H1 (cell line): ENCODE measurements at regions not wholly inside any gene's neighbourhood (a gene's known extent, or its start where the extent isn't known, plus 50 kb on each side); places are given as distances from the start of the nearest gene placed in this dataset.

Source experiments
- SAP30 ChIP-seq: fragments of 300-600 bp; sonication (generic); IDR thresholded peaks from 2 replicates; pipeline ENCODE4 v1.7.1; 2012; ENCODE audit warnings: low read length, moderate library complexity, mild to moderate bottlenecking, inconsistent platforms; ENCODE audit not compliant: insufficient read depth, insufficient replicate concordance

GRCh38 chr3:59433546-59433945 lies 383.7 kb upstream of the CFAP20DC start (continued):
- no peak for TF ChIP-seq SAP30
